ENCODE measurements at regions not wholly inside any gene's neighbourhood (a gene's known extent, or its start where the extent isn't known, plus 50 kb on each side); places are given as distances from the start of the nearest gene placed in this dataset.

DNA sequence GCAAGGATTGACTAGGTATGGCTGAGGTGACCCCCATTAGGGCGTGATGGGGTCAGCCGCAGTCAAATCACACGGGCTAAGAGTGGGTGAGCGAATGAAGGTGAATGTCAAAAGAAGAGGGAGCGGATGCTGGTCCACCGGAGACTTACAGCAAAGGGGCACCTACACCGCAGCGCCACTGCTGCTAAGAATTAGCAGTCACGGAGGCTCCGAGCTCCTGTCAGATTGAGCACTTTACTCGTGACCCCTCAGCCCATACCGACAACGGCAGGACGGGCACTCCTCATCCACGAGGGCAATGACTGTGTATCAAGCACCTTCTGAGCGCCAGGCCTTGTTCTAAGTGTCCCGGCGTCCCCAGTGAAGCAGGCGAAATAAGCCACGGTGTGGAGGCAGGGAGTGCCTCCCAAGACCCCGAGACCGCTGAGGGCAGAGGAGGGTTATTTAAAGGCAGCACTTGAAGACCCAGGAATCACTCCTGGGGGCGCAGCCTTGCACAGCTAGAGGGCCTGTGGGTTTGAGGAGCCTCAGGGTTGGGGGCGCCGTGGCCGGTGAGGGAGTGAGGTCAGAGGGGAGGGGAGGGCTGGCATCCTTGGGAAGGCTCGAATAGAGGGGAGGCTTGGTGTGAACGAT, 61.6 kb upstream of the GATA2 start:
- TF ChIP-seq RAD21 (IDR thresholded peaks at IDR 0.05; ENCODE audit: low read depth) (no peak), TAF1 (IDR thresholded peaks at IDR 0.05; ENCODE audit: low read depth) (no peak), TEAD4 (IDR thresholded peaks at IDR 0.05) (no peak), REST (IDR thresholded peaks at IDR 0.05; ENCODE audit: low read depth) (no peak), CEBPB (IDR thresholded peaks at IDR 0.05) (no peak)

GRCh38 chr3:128554100-128554464, 61.1 kb upstream of the GATA2 start:
- no peak for TF ChIP-seq REST (IDR thresholded peaks at IDR 0.05; ENCODE audit: low read depth)
- no peak for TF ChIP-seq TAF1 (IDR thresholded peaks at IDR 0.05; ENCODE audit: low read depth)
- no peak for TF ChIP-seq MAX (IDR thresholded peaks at IDR 0.05)
- no peak for TF ChIP-seq EGR1 (IDR thresholded peaks at IDR 0.05)
- no peak for TF ChIP-seq USF1 (IDR thresholded peaks at IDR 0.05)
- TF ChIP-seq TEAD4 (IDR thresholded peaks at IDR 0.05), result no peak
- no peak for TF ChIP-seq CREB1 (IDR thresholded peaks at IDR 0.05; ENCODE audit: low read depth)
- TF ChIP-seq NFIC (IDR thresholded peaks at IDR 0.05), result no peak
- no peak for TF ChIP-seq TCF12 (IDR thresholded peaks at IDR 0.05; ENCODE audit: low read depth)
- TF ChIP-seq ZBTB7A (IDR thresholded peaks at IDR 0.05; ENCODE audit: low read depth), result no peak
- no peak for TF ChIP-seq EP300 (IDR thresholded peaks at IDR 0.05; ENCODE audit: borderline replicate concordance)
- no peak for TF ChIP-seq FOXM1 (IDR thresholded peaks at IDR 0.05; ENCODE audit: borderline replicate concordance, low read depth)
- no peak for TF ChIP-seq YY1 (IDR thresholded peaks at IDR 0.05; ENCODE audit: low read depth)
- TF ChIP-seq RAD21 (IDR thresholded peaks at IDR 0.05; ENCODE audit: low read depth), result no peak
- TF ChIP-seq CEBPB (IDR thresholded peaks at IDR 0.05), result no peak

DNA sequence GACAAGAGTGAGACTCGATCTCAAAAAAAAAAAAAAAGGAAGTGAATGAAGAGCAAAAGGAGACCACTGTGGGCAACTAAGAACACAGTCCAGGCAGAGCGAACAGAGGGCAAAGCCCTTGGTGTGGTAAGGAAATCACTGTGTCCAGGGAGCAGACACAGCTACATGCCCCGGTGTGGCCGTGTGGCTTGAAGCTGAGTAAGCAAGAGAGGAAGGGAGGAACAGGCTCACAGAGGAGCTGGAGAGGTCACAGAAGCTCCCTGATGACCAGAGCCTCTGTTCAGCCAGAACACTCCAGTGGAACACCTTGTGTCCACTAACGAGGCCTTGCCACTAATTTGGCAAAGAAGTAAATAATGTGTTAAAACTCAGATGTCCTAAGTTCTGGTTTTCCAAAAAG, 60.6 kb upstream of the GATA2 start:
- TF ChIP-seq EGR1 (IDR thresholded peaks at IDR 0.05) (no peak), NFIC (IDR thresholded peaks at IDR 0.05) (no peak), USF1 (IDR thresholded peaks at IDR 0.05) (no peak), TCF12 (IDR thresholded peaks at IDR 0.05; ENCODE audit: low read depth) (no peak), TEAD4 (IDR thresholded peaks at IDR 0.05) (no peak), YY1 (IDR thresholded peaks at IDR 0.05; ENCODE audit: low read depth) (no peak), ZBTB7A (IDR thresholded peaks at IDR 0.05; ENCODE audit: low read depth) (no peak), MAX (IDR thresholded peaks at IDR 0.05) (no peak), CREB1 (IDR thresholded peaks at IDR 0.05; ENCODE audit: low read depth) (no peak), REST (IDR thresholded peaks at IDR 0.05; ENCODE audit: low read depth) (no peak), EP300 (IDR thresholded peaks at IDR 0.05; ENCODE audit: borderline replicate concordance) (no peak), FOXM1 (IDR thresholded peaks at IDR 0.05; ENCODE audit: borderline replicate concordance, low read depth) (no peak), CEBPB (IDR thresholded peaks at IDR 0.05) (no peak), RAD21 (IDR thresholded peaks at IDR 0.05; ENCODE audit: low read depth) (no peak), TAF1 (IDR thresholded peaks at IDR 0.05; ENCODE audit: low read depth) (no peak)

GRCh38 chr3:128551867-128552266, 58.9 kb upstream of the GATA2 start:
- TF ChIP-seq YY1 (IDR thresholded peaks at IDR 0.05; ENCODE audit: low read depth) (no peak), USF1 (IDR thresholded peaks at IDR 0.05) (0 out of 2 replicates have a peak, but pooled peaks have one; percentile 13)

Measured in Ishikawa (cell line).